ENCODE measurements at regions not wholly inside any gene's neighbourhood (a gene's known extent, or its start where the extent isn't known, plus 50 kb on each side); places are given as distances from the start of the nearest gene placed in this dataset.

- TF ChIP-seq CTCF (IDR thresholded peaks at IDR 0.05; ENCODE audit: borderline replicate concordance, insufficient read depth, low read depth, low read length) = no peak
- no peak overlapping the region for H3K4me3 ChIP-seq (ENCODE audit: low read depth, low read length)
Observed at GRCh38 chr11:21625982-21626381, 566.9 kb upstream of the ANO5 start.

GRCh38 chr11:21628641-21629040, 564.2 kb upstream of the ANO5 start:
- no peak overlapping the region for H3K4me3 ChIP-seq (ENCODE audit: low read depth, low read length)
- no peak for TF ChIP-seq CTCF (IDR thresholded peaks at IDR 0.05; ENCODE audit: borderline replicate concordance, insufficient read depth, low read depth, low read length)

- H3K4me3 ChIP-seq (ENCODE audit: low read depth, low read length) = no peak overlapping the region
- no peak for TF ChIP-seq CTCF (IDR thresholded peaks at IDR 0.05; ENCODE audit: borderline replicate concordance, insufficient read depth, low read depth, low read length)
Observed at GRCh38 chr11:21630934-21631478, 561.9 kb upstream of the ANO5 start.

GRCh38 chr11:21631991-21632390, 560.9 kb upstream of the ANO5 start:
- TF ChIP-seq CTCF (IDR thresholded peaks at IDR 0.05; ENCODE audit: borderline replicate concordance, insufficient read depth, low read depth, low read length) = no peak
- no peak overlapping the region for H3K4me3 ChIP-seq (ENCODE audit: low read depth, low read length)

- TF ChIP-seq CTCF (IDR thresholded peaks at IDR 0.05; ENCODE audit: borderline replicate concordance, insufficient read depth, low read depth, low read length) = no peak
- no peak overlapping the region for H3K4me3 ChIP-seq (ENCODE audit: low read depth, low read length)
Observed at GRCh38 chr11:21634491-21634890, 558.4 kb upstream of the ANO5 start.

GRCh38 chr11:21634956-21635355, 557.9 kb upstream of the ANO5 start:
- TF ChIP-seq CTCF (IDR thresholded peaks at IDR 0.05; ENCODE audit: borderline replicate concordance, insufficient read depth, low read depth, low read length) = no peak
- H3K4me3 ChIP-seq (ENCODE audit: low read depth, low read length) = no peak overlapping the region

- H3K4me3 ChIP-seq (ENCODE audit: low read depth, low read length) = no peak overlapping the region
- no peak for TF ChIP-seq CTCF (IDR thresholded peaks at IDR 0.05; ENCODE audit: borderline replicate concordance, insufficient read depth, low read depth, low read length)
Observed at GRCh38 chr11:21635394-21636145, 557.3 kb upstream of the ANO5 start.

All from GM12875 (cell line).